22Rv1 (cell line): ENCODE measurements at regions not wholly inside any gene's neighbourhood (a gene's known extent, or its start where the extent isn't known, plus 50 kb on each side); places are given as distances from the start of the nearest gene placed in this dataset.

Experiments
- CTCF ChIP-seq: fragments of 450-650 bp; IDR thresholded peaks from 2 replicates; pipeline ENCODE4 v1.5.1; 2017; ENCODE audit warnings: mild to moderate bottlenecking
- ZFX ChIP-seq: fragments of 450-650 bp; IDR thresholded peaks from 2 replicates; pipeline ENCODE4 v1.6.1; 2017; ENCODE audit warnings: antibody characterized with exemption, borderline replicate concordance

DNA sequence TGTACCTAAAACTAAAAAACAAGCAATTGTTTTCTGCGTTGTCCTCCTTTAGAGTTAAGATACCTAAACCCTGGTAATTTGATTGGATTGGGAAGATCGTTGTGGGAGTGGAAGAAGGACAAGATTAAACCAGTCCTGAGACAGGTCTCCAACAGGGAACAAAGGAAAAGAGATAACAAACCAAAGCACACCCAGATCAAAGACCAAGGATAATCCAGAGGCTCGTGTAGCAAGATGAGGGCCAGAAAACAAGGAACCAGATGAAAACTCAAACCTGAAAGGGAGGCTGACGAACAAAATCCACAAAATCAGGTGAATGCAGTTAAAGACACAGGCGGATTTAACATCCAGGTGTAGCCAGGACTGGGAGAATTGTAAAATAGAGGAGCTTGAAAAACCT, 618.1 kb downstream of the SLCO4C1 start:
- TF ChIP-seq CTCF = no peak
- no peak for TF ChIP-seq ZFX
